PC-3 (cell line): ENCODE measurements at regions not wholly inside any gene's neighbourhood (a gene's known extent, or its start where the extent isn't known, plus 50 kb on each side); places are given as distances from the start of the nearest gene placed in this dataset.

Source experiments
- EZH2 ChIP-seq: fragments of 300-600 bp; sonication (generic); IDR thresholded peaks from one replicate; pipeline ENCODE4 v1.6.1; 2017; ENCODE audit warnings: antibody characterized with exemption, mild to moderate bottlenecking, low read length; ENCODE audit not compliant: unreplicated experiment
- TF ChIP-seq, protein P1 (sequence below): fragments of 300-600 bp; sonication (generic); conservative IDR thresholded peaks from 2 replicates; pipeline ENCODE4 v1.5.1; 2017; ENCODE audit warnings: antibody characterized with exemption, low read depth, mild to moderate bottlenecking, low read length

DNA sequence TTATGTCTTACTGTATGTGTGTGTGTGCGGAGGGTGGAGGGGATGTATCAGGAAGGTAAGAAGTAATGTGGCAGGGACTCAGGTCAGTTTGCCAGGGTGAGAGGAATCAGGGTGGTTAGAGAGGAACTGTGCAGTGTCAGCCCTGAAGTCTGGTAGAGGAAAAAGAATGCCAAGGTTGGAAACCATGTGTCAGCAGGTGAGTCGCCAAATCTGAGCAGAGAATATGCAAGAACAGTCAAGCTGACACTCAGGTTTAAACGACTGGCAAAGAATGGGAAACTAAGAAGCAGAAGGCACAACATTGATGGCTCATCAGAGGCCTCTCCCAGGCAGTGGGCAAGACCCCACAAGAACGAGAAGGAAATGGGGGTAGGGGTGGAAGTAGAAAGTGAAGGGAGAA, 107.5 kb upstream of the TBX18 start:
- TF ChIP-seq EZH2: no peak
- TF ChIP-seq, protein P1, sequence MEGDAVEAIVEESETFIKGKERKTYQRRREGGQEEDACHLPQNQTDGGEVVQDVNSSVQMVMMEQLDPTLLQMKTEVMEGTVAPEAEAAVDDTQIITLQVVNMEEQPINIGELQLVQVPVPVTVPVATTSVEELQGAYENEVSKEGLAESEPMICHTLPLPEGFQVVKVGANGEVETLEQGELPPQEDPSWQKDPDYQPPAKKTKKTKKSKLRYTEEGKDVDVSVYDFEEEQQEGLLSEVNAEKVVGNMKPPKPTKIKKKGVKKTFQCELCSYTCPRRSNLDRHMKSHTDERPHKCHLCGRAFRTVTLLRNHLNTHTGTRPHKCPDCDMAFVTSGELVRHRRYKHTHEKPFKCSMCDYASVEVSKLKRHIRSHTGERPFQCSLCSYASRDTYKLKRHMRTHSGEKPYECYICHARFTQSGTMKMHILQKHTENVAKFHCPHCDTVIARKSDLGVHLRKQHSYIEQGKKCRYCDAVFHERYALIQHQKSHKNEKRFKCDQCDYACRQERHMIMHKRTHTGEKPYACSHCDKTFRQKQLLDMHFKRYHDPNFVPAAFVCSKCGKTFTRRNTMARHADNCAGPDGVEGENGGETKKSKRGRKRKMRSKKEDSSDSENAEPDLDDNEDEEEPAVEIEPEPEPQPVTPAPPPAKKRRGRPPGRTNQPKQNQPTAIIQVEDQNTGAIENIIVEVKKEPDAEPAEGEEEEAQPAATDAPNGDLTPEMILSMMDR: no peak
